CD4-positive, alpha-beta T cell treated with Interleukin-10 for 1 hour (primary cell): ENCODE measurements at regions not wholly inside any gene's neighbourhood (a gene's known extent, or its start where the extent isn't known, plus 50 kb on each side); places are given as distances from the start of the nearest gene placed in this dataset.
"Not testable (repeated sequence)": the region's sequence is repeated elsewhere in the genome, so short reads cannot be mapped to it uniquely, and the experiment has no call there.

Experiments used
- DNase-seq: peaks from one replicate; pipeline ENCODE4 v3.0.0-alpha.2; 2020

DNA sequence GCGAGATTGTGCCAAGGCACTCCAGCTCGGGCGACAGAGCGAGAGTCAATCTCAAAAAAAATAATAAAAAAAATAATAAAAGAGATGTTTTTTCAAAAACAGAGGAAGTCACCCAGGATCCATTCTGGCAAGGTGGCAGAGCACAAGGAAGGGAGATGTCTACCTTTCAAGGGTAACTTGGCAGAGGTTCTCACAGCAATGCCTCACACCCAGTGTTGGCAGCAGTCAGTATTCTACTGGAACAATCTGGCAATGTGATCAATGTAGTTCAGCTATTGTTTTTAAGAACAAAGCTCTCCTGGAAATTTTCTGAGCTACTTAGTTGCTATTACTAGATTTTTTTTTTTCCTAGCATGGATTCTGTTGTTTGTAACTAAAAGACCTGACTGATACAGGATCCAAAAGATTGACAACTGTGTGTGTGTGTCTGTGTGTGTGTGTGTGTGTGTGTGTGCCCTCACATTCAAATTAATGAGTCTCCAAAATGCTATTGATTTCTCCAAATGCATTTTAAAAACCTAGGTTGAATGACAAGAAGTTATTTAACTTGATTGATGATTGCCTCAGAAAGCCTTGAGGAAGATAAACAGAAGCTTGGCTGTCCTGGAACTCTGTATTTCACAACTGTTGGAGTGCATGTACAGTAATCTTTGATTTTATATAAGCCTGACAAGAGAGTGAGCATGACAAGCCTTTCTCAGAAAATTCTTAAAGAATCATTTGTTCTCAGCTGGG, 114.1 kb upstream of the RREB1 start:
- no peak for DNase-seq

DNA sequence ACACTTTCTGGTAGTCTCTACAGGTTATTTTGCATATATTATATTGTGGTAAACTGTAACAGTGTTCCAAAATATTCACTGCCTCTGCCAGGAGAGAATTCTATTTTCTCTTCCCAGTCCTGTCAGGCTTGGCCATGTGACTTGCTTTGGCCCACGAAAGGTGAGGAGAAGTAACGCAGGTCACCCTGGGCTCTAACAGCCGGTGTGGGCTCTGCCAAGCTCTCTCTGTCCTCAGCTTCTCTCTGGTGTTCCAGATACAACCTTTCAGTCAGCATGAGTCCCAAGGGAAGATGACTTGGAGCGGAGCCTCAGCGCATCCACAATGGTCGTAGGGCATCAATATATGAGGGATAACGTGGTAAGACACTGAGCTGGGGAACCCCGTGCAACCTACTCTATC, 113.0 kb upstream of the RREB1 start:
- no peak for DNase-seq

DNA sequence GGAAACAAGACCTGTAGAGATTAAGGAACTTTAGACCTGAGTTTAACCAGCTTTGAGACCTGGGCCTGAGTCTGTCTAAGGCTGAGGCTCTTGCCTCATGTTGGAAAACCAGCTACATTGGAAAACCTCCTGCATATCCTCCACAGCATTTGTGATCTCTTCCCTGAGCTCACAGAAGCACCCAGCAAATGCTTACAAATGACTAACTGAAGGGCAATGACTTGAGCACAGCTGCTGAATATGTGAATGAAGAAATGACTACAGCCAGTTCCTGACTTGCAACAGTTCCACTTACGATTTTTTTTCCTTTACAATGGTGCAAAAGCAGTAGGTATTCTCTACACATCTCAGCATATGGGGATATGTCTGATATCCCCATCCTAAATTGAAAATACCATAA, 112.4 kb upstream of the RREB1 start:
- DNase-seq: no peak

DNA sequence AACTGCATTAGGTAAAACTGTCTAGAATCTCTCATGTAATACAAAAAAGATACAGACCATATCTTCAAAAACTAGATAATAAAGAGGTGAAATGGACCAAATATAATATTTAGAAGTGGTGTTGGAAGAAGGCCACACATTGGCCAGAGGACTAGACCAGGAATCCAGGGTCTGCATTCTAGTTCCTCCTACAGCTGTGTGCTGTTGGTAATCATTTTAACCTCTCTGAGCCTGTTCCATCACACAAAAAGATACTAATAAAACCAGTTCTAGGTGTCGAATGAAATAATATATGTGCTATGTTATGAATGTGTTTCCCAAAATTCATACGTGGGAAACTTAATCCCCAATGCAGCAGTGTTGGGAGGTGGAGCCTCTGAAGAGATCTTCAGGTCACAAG, 111.6 kb upstream of the RREB1 start:
- no peak for DNase-seq

DNA sequence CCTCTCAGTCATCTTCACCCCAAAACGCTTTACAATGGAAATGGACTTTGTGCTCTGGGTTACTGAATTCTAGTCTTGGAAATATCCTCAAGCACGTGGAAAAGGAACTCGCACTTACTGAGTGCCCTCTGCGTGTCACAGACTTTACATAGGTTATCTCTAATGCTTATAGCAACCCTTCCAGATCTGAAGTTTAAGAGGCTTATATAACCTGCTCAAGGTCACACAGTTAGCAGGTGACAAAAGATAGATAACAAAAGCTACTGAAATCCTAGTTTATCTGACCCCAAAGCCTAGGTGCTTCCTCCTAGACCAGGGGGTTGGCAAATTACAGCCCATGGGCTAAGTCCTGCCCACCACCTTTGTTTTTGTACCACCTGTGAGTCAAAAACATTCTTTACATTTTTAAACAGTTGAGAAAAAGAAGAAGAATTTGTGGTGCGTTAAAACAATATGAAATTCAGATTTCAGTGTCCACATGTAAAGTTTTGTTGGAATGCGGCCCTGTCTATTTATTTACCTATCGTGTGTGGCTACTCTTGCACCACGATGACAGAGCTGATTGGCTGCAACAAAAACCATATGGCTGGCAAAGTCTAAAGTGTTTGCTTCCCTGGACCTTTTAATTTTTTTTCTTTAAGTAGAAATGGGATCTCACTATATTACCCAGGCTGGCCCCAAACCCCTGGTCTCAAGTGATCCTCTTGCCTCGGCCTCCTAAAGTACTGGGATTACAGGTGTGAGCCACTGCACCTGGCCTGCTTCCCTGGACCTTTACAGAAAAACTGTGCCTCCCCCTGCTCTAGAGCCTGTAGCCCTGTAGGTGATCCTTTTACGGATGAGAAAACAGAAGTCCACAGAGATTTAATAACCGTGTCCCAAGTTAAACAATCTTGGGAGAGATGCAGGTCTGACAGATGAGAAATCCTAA, 110.2 kb upstream of the RREB1 start:
- DNase-seq: no peak

DNA sequence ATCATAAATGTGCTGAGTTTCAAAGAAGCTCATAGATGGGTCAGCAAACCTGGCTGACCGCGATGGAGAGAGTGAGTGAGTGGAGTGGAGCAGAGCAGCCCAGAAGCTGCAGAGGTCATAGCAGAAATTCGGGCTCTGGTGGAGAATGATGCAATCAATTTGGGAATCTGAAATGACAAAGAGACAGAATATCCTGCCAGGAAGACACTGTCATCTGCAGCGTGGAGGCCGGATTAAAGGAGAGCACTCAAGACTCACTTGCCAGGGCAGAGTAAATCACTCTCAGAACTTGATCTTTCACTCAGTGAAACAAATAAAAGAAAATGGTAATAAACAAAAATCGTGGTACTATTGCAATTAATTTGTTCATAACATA, 109.6 kb upstream of the RREB1 start:
- no peak for DNase-seq

DNA sequence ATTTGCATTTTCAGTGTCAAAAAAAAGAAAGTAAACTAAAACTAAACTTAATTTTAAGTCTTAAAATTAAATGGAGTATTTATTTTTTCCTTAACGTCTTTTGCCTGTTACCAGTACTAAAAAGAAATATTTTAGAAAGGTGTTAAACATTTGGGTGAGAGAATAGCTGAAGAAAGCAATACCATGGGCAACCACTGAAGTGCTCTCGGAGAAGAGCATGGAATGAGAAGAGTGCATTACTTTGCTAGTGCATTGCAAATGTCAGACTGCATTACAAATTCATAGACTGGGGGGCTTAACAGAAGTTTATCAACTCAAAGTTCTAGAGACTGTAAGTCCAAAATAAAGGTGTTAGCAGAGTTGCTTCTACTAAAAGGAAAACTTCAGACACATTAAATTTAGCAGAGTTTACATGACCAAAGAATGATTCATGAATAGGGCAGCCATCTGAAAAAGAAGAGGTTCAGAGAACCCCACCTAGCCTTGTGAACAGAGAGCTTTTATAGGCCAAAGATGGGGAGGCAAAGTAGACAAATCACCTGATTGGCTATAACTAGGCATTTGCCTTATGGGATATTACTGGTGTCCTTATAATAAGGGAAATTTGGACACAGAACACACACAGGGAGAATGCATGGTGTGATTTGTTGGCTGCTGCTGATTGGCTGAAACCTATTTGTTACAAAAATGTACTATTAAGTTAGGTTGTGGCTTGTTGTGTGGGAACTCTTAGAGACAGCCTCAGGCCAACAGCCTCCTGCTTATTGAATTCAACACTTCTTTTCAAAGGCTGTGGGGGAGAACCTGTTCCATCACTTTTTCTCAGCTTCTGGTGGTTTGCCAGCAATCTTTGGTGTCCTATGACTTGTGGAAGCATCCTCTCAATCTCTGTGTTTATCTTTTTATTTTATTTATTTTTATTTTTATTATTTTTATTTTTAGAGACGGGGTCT, 106.7 kb upstream of the RREB1 start:
- DNase-seq: no peak

DNA sequence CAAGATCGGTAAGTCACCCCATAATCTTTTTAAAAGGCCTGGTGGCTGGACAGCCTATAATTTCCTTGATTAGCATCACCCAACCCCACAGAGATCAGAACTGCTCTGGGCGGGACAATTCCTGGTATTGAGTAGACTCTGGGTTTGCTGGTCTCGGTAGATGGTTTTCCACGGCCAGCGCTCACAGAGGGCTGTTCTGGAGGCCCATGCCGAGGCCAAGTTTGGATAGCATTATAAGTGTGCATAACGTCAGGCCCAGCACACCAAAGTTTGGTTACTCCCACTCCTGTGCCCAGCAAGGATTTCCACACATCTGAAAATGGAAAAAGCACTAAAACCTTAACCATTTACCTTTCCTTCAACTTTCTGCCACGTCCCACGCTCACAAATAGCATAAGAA, 104.7 kb upstream of the RREB1 start:
- no peak for DNase-seq

DNA sequence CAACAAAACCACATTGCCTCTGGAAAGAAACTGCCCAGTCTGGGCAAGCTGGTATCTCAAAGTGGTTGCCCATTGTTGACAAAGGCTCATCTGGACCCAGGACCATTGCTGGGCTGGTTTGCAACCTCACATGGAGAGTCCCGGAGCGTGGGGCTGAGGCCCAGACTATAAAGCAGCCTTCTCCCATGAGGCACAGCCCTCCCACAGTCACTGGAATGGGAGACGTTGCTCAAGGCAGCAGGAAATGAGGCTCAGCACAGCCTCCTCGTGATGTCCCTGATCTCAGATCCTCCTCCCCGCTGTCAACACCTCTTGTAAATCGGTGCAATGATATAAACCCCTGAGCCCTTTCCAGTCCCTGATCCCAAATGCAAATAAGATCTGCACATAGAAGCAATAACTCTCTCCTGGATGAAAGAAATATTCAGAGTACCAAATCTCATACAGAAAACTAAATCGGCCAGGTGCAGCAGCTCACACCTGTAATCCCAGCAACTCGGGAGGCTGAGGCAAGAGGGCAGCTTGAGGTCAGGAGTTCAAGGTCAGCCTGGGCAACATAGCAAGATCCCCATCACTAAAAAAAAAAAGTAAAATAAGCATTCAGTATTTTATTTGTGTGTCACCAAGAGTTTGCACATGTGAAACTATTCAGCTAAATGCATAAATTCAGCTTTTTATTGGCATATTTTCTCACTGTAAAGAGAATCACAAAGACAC, 103.0 kb upstream of the RREB1 start:
- no peak for DNase-seq

DNA sequence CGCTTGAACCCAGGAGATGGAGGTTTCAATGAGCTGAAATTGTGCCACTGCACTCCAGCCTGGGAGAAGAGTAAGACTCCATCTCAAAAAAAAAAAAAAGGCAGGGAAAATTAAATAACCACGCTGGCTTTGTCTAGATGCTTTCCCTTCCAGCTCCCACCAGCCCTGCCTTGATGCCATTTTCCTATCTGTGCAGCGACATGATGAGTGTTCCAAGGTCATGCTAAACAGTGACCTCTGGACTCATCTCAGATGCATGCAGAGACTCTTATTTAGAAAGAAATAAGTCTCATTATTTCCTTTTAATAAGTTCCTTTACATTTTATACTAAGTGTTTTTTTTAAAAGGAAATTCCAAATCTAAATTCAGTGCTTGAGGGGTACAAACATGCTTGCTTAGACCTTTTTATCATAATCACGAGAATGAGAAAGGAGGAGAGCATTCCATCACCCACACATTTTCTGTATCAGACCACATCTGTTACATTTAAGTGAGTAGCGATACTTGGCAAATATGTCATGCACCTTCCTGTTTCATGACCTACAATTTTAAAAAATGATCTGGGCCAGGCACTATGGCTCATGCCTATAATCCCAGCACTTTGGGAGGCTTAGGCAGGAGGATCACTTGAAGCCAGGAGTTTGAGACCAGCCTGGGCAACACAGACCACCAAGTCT, 101.1 kb upstream of the RREB1 start:
- DNase-seq: no peak

DNA sequence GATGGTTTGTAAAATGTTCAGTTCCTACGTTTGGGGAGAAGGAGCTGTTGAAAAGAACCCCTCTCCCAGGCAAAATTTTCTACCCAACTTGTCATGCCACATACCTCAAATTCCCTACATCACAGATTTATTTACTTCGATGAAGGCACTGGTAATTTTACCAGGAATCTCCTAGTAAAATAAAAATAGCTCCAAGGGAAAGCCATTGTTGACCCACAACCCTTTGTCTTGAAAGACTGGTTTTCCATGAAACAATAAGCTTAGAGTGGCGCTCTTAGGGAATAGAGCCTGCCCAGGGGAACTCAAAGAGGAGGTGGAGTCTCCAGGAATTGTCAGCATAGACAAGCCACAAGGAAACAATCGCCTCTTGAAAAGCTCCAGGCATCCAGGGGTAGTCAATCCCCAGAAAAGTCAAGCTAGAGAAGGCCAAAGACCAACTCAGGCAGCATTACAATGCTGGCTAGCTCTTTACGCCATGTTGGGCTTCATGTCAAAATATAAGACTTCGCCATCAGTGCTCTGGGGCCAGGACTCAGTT, 99.2 kb upstream of the RREB1 start:
- no peak for DNase-seq

DNA sequence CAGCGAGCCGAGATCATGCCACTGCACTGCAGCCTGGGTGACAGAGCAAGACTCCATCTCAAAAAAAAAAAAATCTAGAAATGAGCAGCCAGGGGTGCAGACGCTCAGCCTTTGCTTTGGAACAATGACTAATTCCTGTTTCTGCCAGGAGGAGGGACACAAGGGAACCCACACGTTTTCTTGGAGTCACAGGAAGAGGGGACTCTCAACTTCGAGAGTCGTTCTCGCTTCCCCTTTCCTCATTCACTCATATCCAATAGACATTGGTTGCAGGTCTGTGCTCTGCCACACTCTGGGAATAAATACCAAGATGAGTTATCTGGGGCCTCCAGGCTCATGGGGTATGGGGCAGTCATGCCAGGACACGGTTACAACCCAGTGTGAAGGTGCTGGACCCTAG, 91.5 kb upstream of the RREB1 start:
- no peak for DNase-seq

DNA sequence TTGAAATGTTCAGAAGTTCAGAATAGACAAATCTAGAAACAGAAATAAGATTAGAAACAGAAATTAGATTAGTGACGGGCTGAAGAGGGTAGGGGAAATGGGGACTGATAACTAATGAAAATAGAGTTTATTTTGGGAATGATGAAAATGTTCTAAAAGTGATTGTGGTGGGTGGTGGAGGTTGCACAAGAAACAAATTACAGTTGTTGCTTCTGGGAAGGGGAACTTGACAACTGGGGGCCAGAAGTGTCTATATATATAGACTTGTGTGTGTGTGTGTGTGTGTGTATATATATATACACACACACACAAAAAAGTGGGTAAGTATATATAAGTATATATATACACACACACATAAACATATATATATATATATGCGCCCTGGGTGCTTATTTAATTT, 86.5 kb upstream of the RREB1 start:
- no peak for DNase-seq

DNA sequence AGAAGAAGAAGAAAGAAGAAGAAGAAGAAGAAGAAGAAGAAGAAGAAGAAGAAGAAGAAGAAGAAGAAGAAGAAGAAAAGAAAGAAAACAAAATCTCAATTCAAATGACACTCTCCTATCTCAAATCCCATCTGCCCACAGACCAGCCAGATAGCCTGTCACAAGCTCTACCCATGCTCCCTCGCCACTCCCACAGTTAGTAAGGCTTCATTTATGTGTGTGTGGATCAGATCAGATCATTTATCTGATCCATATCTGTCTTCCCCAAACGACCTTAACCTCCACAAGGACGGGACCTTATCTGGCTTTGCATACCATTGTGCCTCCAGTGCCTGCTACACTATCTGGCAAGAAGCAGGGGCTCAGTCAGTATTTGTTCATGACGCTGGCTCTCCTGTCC, 81.9 kb upstream of the RREB1 start:
- DNase-seq: no peak

DNA sequence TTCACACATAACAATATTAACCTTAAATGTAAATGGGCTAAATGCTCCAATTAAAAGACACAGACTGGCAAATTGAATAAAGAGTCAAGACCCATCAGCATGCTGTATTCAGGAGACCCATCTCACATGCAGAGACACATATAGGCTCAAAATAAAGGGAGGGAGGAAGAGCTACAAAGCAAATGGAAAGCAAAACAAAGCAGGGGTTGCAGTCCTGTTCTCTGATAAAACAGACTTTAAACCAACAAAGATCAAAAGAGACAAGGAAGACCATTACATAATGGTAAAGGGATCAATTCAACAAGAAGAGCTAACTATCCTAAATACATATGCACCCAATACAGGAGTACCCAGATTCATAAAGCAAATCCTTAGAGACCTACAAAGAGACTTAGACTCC, 78.8 kb upstream of the RREB1 start:
- DNase-seq: not testable (repeated sequence)

DNA sequence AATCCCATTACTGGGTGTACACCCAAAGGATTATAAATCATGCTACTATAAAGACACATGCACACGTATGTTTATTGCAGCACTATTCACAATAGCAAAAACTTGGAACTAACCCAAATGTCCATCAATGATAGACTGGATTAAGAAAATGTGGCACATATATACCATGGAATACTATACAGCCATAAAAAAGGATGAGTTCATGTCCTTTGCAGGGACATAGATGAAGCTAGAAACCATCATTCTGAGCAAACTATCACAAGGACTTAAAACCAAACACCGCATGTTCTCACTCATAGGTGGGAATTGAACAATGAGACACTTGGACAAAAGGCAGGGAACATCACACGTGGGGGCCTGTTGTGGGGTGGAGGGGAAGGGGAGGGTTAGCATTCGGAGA, 76.8 kb upstream of the RREB1 start:
- DNase-seq: not testable (repeated sequence)

DNA sequence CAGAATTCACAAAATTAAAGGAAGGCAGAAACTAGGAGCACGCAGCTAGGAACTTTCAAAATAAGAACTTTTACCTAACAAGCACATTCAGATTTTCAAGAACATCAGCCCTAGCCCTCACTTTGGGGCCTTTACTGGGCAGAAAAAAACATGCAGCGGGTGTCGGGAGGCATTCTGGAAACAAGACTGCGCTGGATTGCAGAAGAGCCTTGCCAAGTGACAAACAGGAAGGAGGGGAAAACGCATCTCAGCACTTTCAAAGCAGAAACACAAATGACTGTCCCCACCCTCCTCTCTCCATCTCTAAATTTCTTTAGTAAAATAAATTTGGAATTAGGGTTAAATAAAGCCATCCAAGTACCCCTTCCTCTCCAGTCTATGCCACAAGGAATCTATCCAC, 74.6 kb upstream of the RREB1 start:
- DNase-seq: no peak

DNA sequence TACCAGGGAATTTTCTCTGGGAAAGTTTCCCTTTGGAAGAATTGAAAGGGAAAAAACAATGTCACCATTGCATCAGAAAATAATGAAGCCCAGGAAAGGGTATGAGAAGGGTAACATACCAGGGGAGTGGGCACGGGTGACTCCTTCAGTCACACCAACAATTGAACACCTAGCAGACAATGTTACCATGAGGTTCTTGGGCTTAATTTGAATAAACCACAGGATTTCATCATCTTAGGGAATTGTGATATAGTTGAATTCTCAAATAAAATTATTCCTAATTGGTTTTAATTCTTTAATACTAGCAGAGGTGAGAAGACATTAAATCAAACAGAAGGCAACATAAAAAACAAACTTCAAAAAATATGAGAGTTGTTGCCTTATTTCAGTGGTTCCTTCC, 73.7 kb upstream of the RREB1 start:
- no peak for DNase-seq

DNA sequence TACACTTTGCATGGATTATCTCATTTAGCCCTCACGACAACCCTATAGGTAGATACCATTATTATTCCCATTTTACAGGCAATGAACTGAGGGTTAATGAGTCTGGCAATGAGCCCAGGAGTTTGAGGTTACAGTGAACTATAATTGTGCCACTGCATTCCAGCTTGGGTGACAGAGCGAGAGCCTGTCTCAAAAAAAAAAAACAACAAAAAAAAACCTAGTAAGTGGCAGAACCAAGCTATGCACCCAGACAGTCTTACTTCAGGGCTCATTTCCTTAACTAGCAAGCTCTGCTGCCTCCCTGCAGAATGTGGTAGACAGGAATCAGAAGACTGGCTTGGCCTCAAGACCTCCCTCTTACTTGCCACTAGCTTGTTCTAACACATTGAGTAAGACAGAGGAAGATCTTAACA, 71.9 kb upstream of the RREB1 start:
- no peak for DNase-seq

DNA sequence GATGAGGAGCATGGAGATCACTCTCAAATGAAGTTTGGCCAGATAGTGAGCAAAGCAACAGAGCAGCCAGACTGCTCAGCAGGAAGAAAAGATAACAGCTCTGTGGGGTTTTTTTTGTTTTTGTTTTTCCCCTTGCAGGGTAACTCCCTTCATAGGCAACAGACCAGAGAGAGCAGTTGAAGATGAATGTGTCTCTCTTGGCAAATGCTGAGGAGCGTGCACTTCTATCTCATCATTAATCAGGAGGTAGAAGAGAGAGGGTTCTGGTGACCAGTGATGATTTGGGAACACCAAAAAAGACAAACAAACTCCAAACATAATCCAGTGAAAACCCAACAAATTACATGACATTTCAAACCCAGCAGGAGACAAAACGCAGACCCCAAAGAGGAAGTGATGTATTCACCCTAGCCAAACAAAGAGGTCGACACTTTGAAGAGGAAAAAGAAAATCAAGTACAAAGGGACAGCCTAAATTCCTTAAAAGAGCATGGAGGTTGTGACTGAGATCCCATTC, 66.2 kb upstream of the RREB1 start:
- no peak for DNase-seq

DNA sequence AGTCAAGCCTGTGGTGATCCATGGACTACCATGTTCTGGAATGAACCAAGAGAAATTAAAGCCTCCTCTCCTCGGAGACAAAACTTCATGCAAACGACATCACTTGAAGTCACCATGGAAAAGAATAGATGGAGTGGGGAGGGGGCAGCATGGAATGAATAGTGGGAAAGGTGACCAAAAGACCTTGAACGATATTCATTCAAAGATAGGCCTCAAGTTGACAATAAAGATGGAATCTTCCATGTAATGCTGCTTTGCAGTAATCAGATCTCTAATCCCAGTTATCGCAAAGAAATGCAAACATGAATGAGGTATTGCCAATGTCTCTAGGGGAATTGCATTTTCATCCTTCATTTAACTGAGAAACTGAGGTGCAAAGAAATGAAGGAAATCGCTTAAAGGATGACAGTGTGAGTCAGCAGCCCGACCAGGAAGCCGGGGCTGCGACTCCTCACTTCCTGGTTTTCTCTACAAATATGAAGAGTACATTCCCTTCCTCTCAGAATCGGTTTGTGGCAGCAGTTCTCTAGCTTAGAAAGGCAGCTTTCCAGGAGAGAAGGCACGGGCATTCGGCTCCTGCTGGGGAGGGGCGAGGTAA, 65.6 kb upstream of the RREB1 start:
- DNase-seq: no peak
